ENCODE measurements at regions not wholly inside any gene's neighbourhood (a gene's known extent, or its start where the extent isn't known, plus 50 kb on each side); places are given as distances from the start of the nearest gene placed in this dataset.

DNA sequence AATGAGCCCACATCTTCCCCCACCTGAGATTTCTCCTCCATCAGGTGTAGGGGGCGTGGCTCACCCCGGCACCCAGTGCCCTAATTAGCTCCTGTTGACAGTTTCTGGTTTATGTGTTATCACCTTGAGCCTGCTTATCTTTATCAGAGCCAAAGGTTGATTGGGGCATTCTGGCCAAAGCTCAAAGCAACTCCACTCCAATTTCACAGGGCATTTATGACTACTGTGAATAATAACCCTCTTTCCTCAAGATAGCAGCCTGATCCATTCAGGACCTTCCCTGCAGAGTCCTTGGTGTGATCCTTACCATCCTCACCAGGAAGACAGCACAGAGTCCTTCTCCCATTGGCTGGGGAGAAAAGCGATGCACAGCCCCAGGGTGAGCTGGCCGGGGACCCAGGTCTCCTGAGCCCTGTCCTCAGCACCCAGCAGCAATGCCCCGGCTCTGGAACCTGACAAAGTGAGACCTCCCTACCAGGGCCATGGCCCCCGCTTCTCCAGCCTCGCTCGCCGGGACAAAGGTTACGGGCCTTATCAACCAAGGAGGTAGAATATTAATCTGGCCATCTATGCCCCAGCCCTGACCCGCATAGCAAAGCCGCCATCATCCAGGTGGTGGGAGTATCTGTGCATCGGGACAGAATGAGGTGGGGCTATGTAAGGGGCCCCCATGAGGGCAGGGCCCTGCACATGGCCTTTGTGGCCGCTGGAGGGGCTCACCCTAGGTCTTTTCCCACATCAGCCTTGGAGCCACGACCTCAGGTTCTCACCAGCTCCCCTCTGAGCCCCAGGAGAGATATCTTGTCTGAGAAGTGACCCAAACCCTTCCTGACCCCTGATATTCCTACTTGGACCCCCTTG lies 64.5 kb downstream of the ZFP36L2 start:
- no peaks in the 10 kb centered on the region for H3K27me3 ChIP-seq (replicated peaks; ENCODE audit: insufficient read depth, low read depth, low read length, poor library complexity)
- intact Hi-C loops (cut with micrococcal nuclease; ENCODE audit: unreplicated experiment) = no loop called here
- ChIA-PET POLR2A (ENCODE audit: low non-redundant PET) (no interaction called here), CTCF (interaction anchor here (0.6 kb wide), 1 partner anchor 240 kb away, joined by 3 read pairs; no protein-coding TSS in a partner anchor)
- no TSS peak for BruUV-seq (replicated peaks)
- H3K4me1 ChIP-seq (ENCODE audit: insufficient read depth, low read length, poor library complexity, severe bottlenecking) = no peaks in the 10 kb centered on the region
- no peak for DNase-seq (ENCODE audit: low spot score)
- H3K27ac ChIP-seq (ENCODE audit: low read depth, low read length, poor library complexity, severe bottlenecking) = no peak overlapping the region
- H3K36me3 ChIP-seq (ENCODE audit: insufficient read depth, low read length, poor library complexity, severe bottlenecking) = no peaks in the 10 kb centered on the region
- TF ChIP-seq CTCF (conservative IDR thresholded peaks at IDR 0.05; ENCODE audit: low read depth, low read length) (no peak), EZH2 (IDR thresholded peaks at IDR 0.05; ENCODE audit: borderline replicate concordance, low read depth, low read length, poor library complexity, severe bottlenecking) (no peak)
- no peaks in the 10 kb centered on the region for H3K9me3 ChIP-seq (ENCODE audit: low read depth, low read length, poor library complexity, severe bottlenecking)
- no peak overlapping the region for H3K4me3 ChIP-seq (ENCODE audit: low read depth, low read length, poor library complexity, severe bottlenecking)

- POLR2A ChIA-PET (ENCODE audit: low non-redundant PET) = no interaction called here
Measured at GRCh38 chr2:43160778-43161177, 65.6 kb downstream of the ZFP36L2 start.

DNA sequence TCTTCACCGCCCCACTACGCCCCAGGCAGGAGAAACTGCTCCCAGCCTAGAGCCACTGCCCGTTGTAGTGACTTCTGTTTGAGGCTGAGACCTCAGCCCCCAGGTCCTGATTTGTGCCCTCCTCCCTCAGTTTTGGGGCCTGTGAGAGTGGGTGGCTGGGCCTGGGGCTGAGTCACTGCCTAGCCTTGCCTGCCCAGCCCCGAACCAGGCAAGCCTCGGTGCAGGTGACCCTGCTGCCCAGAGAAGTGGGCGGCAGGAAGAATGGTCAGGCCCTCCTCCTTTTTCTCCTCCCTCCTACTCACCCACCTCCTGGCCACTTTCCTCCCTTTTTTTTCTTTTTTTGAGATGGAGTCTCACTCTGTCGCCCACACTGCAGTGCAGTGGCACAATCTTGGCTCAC lies 66.6 kb downstream of the ZFP36L2 start:
- intact Hi-C loops (cut with micrococcal nuclease; ENCODE audit: unreplicated experiment) = no loop called here
- ChIA-PET CTCF (no interaction called here), POLR2A (ENCODE audit: low non-redundant PET) (no interaction called here)
- TF ChIP-seq CTCF (conservative IDR thresholded peaks at IDR 0.05; ENCODE audit: low read depth, low read length) (no peak), EZH2 (IDR thresholded peaks at IDR 0.05; ENCODE audit: borderline replicate concordance, low read depth, low read length, poor library complexity, severe bottlenecking) (no peak)
- no TSS peak for BruUV-seq (replicated peaks)
- H3K4me1 ChIP-seq (ENCODE audit: insufficient read depth, low read length, poor library complexity, severe bottlenecking) = no peaks in the 10 kb centered on the region
- H3K9me3 ChIP-seq (ENCODE audit: low read depth, low read length, poor library complexity, severe bottlenecking) = no peaks in the 10 kb centered on the region
- H3K27me3 ChIP-seq (replicated peaks; ENCODE audit: insufficient read depth, low read depth, low read length, poor library complexity) = no peaks in the 10 kb centered on the region
- H3K27ac ChIP-seq (ENCODE audit: low read depth, low read length, poor library complexity, severe bottlenecking) = no peak overlapping the region
- H3K36me3 ChIP-seq (ENCODE audit: insufficient read depth, low read length, poor library complexity, severe bottlenecking) = no peaks in the 10 kb centered on the region
- no peak overlapping the region for H3K4me3 ChIP-seq (ENCODE audit: low read depth, low read length, poor library complexity, severe bottlenecking)
- no peak for DNase-seq (ENCODE audit: low spot score)

More at GRCh38 chr2:43160778-43161177, 65.6 kb downstream of the ZFP36L2 start:
- no peak overlapping the region for H3K4me3 ChIP-seq (ENCODE audit: low read depth, low read length, poor library complexity, severe bottlenecking)
- TF ChIP-seq CTCF (conservative IDR thresholded peaks at IDR 0.05; ENCODE audit: low read depth, low read length) (no peak), EZH2 (IDR thresholded peaks at IDR 0.05; ENCODE audit: borderline replicate concordance, low read depth, low read length, poor library complexity, severe bottlenecking) (no peak)
- H3K4me1 ChIP-seq (ENCODE audit: insufficient read depth, low read length, poor library complexity, severe bottlenecking) = no peaks in the 10 kb centered on the region
- no TSS peak for BruUV-seq (replicated peaks)
- intact Hi-C loops (cut with micrococcal nuclease; ENCODE audit: unreplicated experiment) = no loop called here
- no peaks in the 10 kb centered on the region for H3K9me3 ChIP-seq (ENCODE audit: low read depth, low read length, poor library complexity, severe bottlenecking)
- CTCF ChIA-PET = no interaction called here
- no peak for DNase-seq (ENCODE audit: low spot score)
- no peaks in the 10 kb centered on the region for H3K36me3 ChIP-seq (ENCODE audit: insufficient read depth, low read length, poor library complexity, severe bottlenecking)
- no peak overlapping the region for H3K27ac ChIP-seq (ENCODE audit: low read depth, low read length, poor library complexity, severe bottlenecking)
- no peaks in the 10 kb centered on the region for H3K27me3 ChIP-seq (replicated peaks; ENCODE audit: insufficient read depth, low read depth, low read length, poor library complexity)
